Ishikawa (cell line): ENCODE measurements at regions not wholly inside any gene's neighbourhood (a gene's known extent, or its start where the extent isn't known, plus 50 kb on each side); places are given as distances from the start of the nearest gene placed in this dataset.

ENCODE experiments used
- CEBPB ChIP-seq: IDR thresholded peaks from 2 replicates; pipeline ENCODE4 v1.6.1; 2012
- CREB1 ChIP-seq: IDR thresholded peaks from 2 replicates; pipeline ENCODE4 v1.6.1; 2012; ENCODE audit warnings: low read depth
- EGR1 ChIP-seq: IDR thresholded peaks from 2 replicates; pipeline ENCODE4 v1.6.1; 2012
- EP300 ChIP-seq: IDR thresholded peaks from 2 replicates; pipeline ENCODE4 v1.6.1; 2012; ENCODE audit warnings: borderline replicate concordance
- FOXM1 ChIP-seq: IDR thresholded peaks from 2 replicates; pipeline ENCODE4 v1.6.1; 2012; ENCODE audit warnings: low read depth, borderline replicate concordance
- MAX ChIP-seq: IDR thresholded peaks from 2 replicates; pipeline ENCODE4 v1.6.1; 2012
- NFIC ChIP-seq: IDR thresholded peaks from 2 replicates; pipeline ENCODE4 v1.6.1; 2012
- RAD21 ChIP-seq: IDR thresholded peaks from 2 replicates; pipeline ENCODE4 v1.6.1; 2012; ENCODE audit warnings: low read depth
- REST ChIP-seq: IDR thresholded peaks from 2 replicates; pipeline ENCODE4 v1.6.1; 2012; ENCODE audit warnings: low read depth, mild to moderate bottlenecking
- TAF1 ChIP-seq: IDR thresholded peaks from 2 replicates; pipeline ENCODE4 v1.6.1; 2012; ENCODE audit warnings: low read depth, mild to moderate bottlenecking
- TCF12 ChIP-seq: IDR thresholded peaks from 2 replicates; pipeline ENCODE4 v1.6.1; 2012; ENCODE audit warnings: low read depth
- TEAD4 ChIP-seq: IDR thresholded peaks from 2 replicates; pipeline ENCODE4 v1.6.1; 2012
- USF1 ChIP-seq: IDR thresholded peaks from 2 replicates; pipeline ENCODE4 v1.6.1; 2012
- YY1 ChIP-seq: IDR thresholded peaks from 2 replicates; pipeline ENCODE4 v1.6.1; 2012; ENCODE audit warnings: low read depth
- ZBTB7A ChIP-seq: IDR thresholded peaks from 2 replicates; pipeline ENCODE4 v1.6.1; 2012; ENCODE audit warnings: low read depth

- TF ChIP-seq CREB1 (no peak), MAX (no peak), TCF12 (no peak), FOXM1 (no peak), CEBPB (no peak), TAF1 (no peak), REST (no peak), YY1 (no peak), ZBTB7A (no peak), RAD21 (no peak)
These were observed 250.8 kb upstream of the EDIL3 start for GRCh38 chr5:84635235-84636055.

GRCh38 chr5:84634256-84634655 lies 249.6 kb upstream of the EDIL3 start:
- TF ChIP-seq FOXM1 (no peak), REST (no peak), EGR1 (no peak), TCF12 (no peak), ZBTB7A (no peak), RAD21 (no peak), YY1 (no peak), NFIC (no peak), CREB1 (no peak), USF1 (no peak), CEBPB (no peak), TEAD4 (no peak), EP300 (no peak), TAF1 (no peak), MAX (no peak)

GRCh38 chr5:84632418-84632817 lies 247.7 kb upstream of the EDIL3 start:
- TF ChIP-seq NFIC: no peak
- no peak for TF ChIP-seq EP300
- no peak for TF ChIP-seq TCF12
- TF ChIP-seq EGR1: no peak
- no peak for TF ChIP-seq TAF1
- no peak for TF ChIP-seq YY1
- TF ChIP-seq MAX: no peak
- no peak for TF ChIP-seq RAD21
- no peak for TF ChIP-seq ZBTB7A
- TF ChIP-seq TEAD4: no peak
- no peak for TF ChIP-seq USF1
- no peak for TF ChIP-seq CREB1
- TF ChIP-seq REST: no peak
- no peak for TF ChIP-seq FOXM1
- TF ChIP-seq CEBPB: no peak

GRCh38 chr5:84628918-84629317 lies 244.2 kb upstream of the EDIL3 start:
- TF ChIP-seq YY1: no peak
